IMR-90 (cell line): ENCODE measurements at regions not wholly inside any gene's neighbourhood (a gene's known extent, or its start where the extent isn't known, plus 50 kb on each side); places are given as distances from the start of the nearest gene placed in this dataset.

ENCODE experiments used
- ATAC-seq: fragments of 200-7000 bp; cut with Tn5 transposase; 2 replicates; pipeline ENCODE4 v1.9.1; 2020; ENCODE audit warnings: low read depth, mild to moderate bottlenecking, moderate library complexity
- BruUV-seq: library from RNA; stranded (reverse); fragments of 400-500 nt; replicated peaks from 2 replicates; lab custom pipeline; 2021; lab: Mats Ljungman, UMichigan
- CTCF ChIA-PET: fragments of 300-600 bp; formaldehyde crosslinking; extraction: SDS; loops from one replicate; lab custom pipeline; 2021; ENCODE audit warnings: antibody characterized with exemption; lab: Yijun Ruan, JAX
- POLR2A ChIA-PET: fragments of 300-600 bp; sonication (Branson Sonifier 250); formaldehyde crosslinking; loops from one replicate; lab custom pipeline; 2022; ENCODE audit warnings: antibody characterized with exemption; ENCODE audit not compliant: unreplicated experiment; lab: Charles Lee
- DNase-seq: peaks from one replicate; pipeline ENCODE4 v3.0.0; 2013
- H2AFZ ChIP-seq: replicated peaks from 2 replicates; pipeline ENCODE3; 2013; ENCODE audit warnings: low read length, mild to moderate bottlenecking; ENCODE audit not compliant: poor library complexity
- H2AK5ac ChIP-seq: 2 replicates; pipeline ENCODE4 v1.6.1; 2013; ENCODE audit warnings: low read depth, low read length, inconsistent platforms
- H2AK9ac ChIP-seq: replicated peaks from 2 replicates; pipeline ENCODE3; 2013; ENCODE audit warnings: mild to moderate bottlenecking, low read depth, low read length, moderate library complexity; ENCODE audit not compliant: poor library complexity
- H2BK120ac ChIP-seq: 2 replicates; pipeline ENCODE4 v1.6.1; 2013; ENCODE audit warnings: low read depth, low read length, inconsistent platforms
- H2BK15ac ChIP-seq: 3 replicates; pipeline ENCODE4 v1.6.1; 2013; ENCODE audit warnings: low read depth, low read length, inconsistent platforms
- H2BK20ac ChIP-seq: 2 replicates; pipeline ENCODE4 v1.6.1; 2013; ENCODE audit warnings: low read depth, mild to moderate bottlenecking, inconsistent platforms, low read length, moderate library complexity
- H2BK5ac ChIP-seq: 2 replicates; pipeline ENCODE4 v1.6.1; 2013; ENCODE audit warnings: mild to moderate bottlenecking, low read depth, low read length, inconsistent platforms; ENCODE audit not compliant: poor library complexity, severe bottlenecking
- H3K14ac ChIP-seq: replicated peaks from 2 replicates; pipeline ENCODE4 v1.6.1; 2013; ENCODE audit warnings: low read depth, low read length, inconsistent platforms
- H3K18ac ChIP-seq: 2 replicates; pipeline ENCODE4 v1.6.1; 2013; ENCODE audit warnings: low read depth, low read length, control low read depth
- H3K23ac ChIP-seq: 2 replicates; pipeline ENCODE4 v1.6.1; 2013; ENCODE audit warnings: low read depth, low read length, inconsistent platforms
- H3K27ac ChIP-seq: 2 replicates; pipeline ENCODE4 v1.5.1; 2013; ENCODE audit warnings: mild to moderate bottlenecking, control low read depth, low read length; ENCODE audit not compliant: insufficient read depth
- H3K27me3 ChIP-seq: 2 replicates; pipeline ENCODE4 v1.6.1; 2013; ENCODE audit warnings: low read length; ENCODE audit not compliant: control insufficient read depth, insufficient read depth
- H3K36me3 ChIP-seq: 2 replicates; pipeline ENCODE4 v1.6.1; 2013; ENCODE audit warnings: low read length, mixed read lengths; ENCODE audit not compliant: control insufficient read depth, insufficient read depth
- H3K4ac ChIP-seq: 2 replicates; pipeline ENCODE4 v1.6.1; 2013; ENCODE audit warnings: low read depth, low read length, inconsistent platforms
- H3K4me1 ChIP-seq: 2 replicates; pipeline ENCODE4 v1.6.1; 2013; ENCODE audit warnings: low read length, mixed read lengths; ENCODE audit not compliant: control insufficient read depth, insufficient read depth
- H3K4me2 ChIP-seq: 2 replicates; pipeline ENCODE4 v1.6.1; 2013; ENCODE audit warnings: low read depth, mild to moderate bottlenecking, control low read depth, low read length, moderate library complexity
- H3K4me3 ChIP-seq: 2 replicates; pipeline ENCODE4 v1.5.1; 2013; ENCODE audit warnings: low read depth, mild to moderate bottlenecking, control low read depth, low read length, moderate library complexity; ENCODE audit not compliant: insufficient read depth
- H3K56ac ChIP-seq: 2 replicates; pipeline ENCODE4 v1.6.1; 2013; ENCODE audit warnings: low read length, inconsistent platforms; ENCODE audit not compliant: insufficient read depth; ENCODE audit errors: extremely low read depth
- H3K79me1 ChIP-seq, 2 experiments: 2 replicates each; pipeline ENCODE4 v1.6.1; 2013; ENCODE audit warnings: low read length in 2 of 2, inconsistent platforms in 1 of 2, low read depth in 1 of 2
- H3K9ac ChIP-seq: 2 replicates; pipeline ENCODE4 v1.6.1; 2013; ENCODE audit warnings: low read depth, low read length, control low read depth
- H3K9me1 ChIP-seq: 2 replicates; pipeline ENCODE4 v1.6.1; 2013; ENCODE audit warnings: low read length, inconsistent platforms; ENCODE audit not compliant: insufficient read depth
- H3K9me3 ChIP-seq: 2 replicates; pipeline ENCODE4 v1.6.1; 2013; ENCODE audit warnings: low read length; ENCODE audit not compliant: control insufficient read depth, insufficient read depth
- H4K20me1 ChIP-seq: 2 replicates; pipeline ENCODE4 v1.6.1; 2013; ENCODE audit warnings: low read length, inconsistent platforms; ENCODE audit not compliant: insufficient read depth
- H4K5ac ChIP-seq: 2 replicates; pipeline ENCODE4 v1.6.1; 2013; ENCODE audit warnings: mild to moderate bottlenecking, low read depth, low read length, control low read depth
- H4K8ac ChIP-seq, 2 experiments: 2 replicates each; pipeline ENCODE4 v1.6.1; 2013; ENCODE audit warnings: low read depth in 2 of 2, low read length in 2 of 2, control low read depth in 1 of 2, inconsistent platforms in 1 of 2
- H4K91ac ChIP-seq: 2 replicates; pipeline ENCODE4 v1.6.1; 2013; ENCODE audit warnings: low read depth, low read length, inconsistent platforms; ENCODE audit not compliant: insufficient read depth
- CEBPB ChIP-seq: IDR thresholded peaks from 2 replicates; pipeline ENCODE4 v1.6.1; 2012; ENCODE audit warnings: low read depth, low read length, improper control_type of control experiment
- CHD1 ChIP-seq: IDR thresholded peaks from 2 replicates; pipeline ENCODE4 v1.6.1; 2012; ENCODE audit warnings: low read depth, low read length, improper control_type of control experiment
- FOS ChIP-seq: fragments of 150-350 bp; IDR thresholded peaks from 2 replicates; pipeline ENCODE4 v1.6.1; 2016; ENCODE audit warnings: low read depth, low read length
- MAFK ChIP-seq: IDR thresholded peaks from 2 replicates; pipeline ENCODE4 v1.6.1; 2012; ENCODE audit warnings: low read depth, low read length, improper control_type of control experiment
- MAZ ChIP-seq: IDR thresholded peaks from 2 replicates; pipeline ENCODE4 v1.6.1; 2012; ENCODE audit warnings: low read depth, mild to moderate bottlenecking, low read length, improper control_type of control experiment, moderate library complexity, borderline replicate concordance
- MXI1 ChIP-seq: IDR thresholded peaks from 2 replicates; pipeline ENCODE4 v1.6.1; 2012; ENCODE audit warnings: low read depth, mild to moderate bottlenecking, low read length, moderate library complexity, borderline replicate concordance
- NFE2L2 ChIP-seq: fragments of 150-350 bp; IDR thresholded peaks from 2 replicates; pipeline ENCODE4 v1.6.1; 2016; ENCODE audit warnings: low read depth, mild to moderate bottlenecking, low read length
- POLR2A ChIP-seq: IDR thresholded peaks from 2 replicates; pipeline ENCODE4 v1.6.1; 2012; ENCODE audit warnings: mild to moderate bottlenecking, low read depth, low read length
- RAD21 ChIP-seq: IDR thresholded peaks from 2 replicates; pipeline ENCODE4 v1.6.1; 2012; ENCODE audit warnings: low read length, improper control_type of control experiment
- RFX5 ChIP-seq: IDR thresholded peaks from 2 replicates; pipeline ENCODE4 v1.8.0; 2012; ENCODE audit warnings: low read depth, mild to moderate bottlenecking, low read length, moderate library complexity
- SMC3 ChIP-seq: fragments of 150-350 bp; IDR thresholded peaks from 2 replicates; pipeline ENCODE4 v1.6.1; 2016; ENCODE audit warnings: low read depth, mild to moderate bottlenecking, antibody characterized with exemption, low read length, moderate library complexity
- WGBS, 2 experiments: methylation state at CpG; one replicate each; pipeline versions ENCODE4 v1.1.5 to v1.1.7; 2013; ENCODE audit warnings: missing lambda C conversion rate in 2 of 2; ENCODE audit not compliant: insufficient read length in 1 of 2; ENCODE audit errors: extremely low coverage in 2 of 2; 5-methylcytosine and 5-hydroxymethylcytosine counted together
- dilution Hi-C: fragments of 300-500 bp; cut with HindIII; formaldehyde crosslinking; loops from one replicate; pipeline ENCODE4 v1.14.3; 2018; ENCODE audit warnings: low sequenced_read_pairs; ENCODE audit not compliant: unreplicated experiment
- in situ Hi-C: fragments of 300-500 bp; cut with MboI; formaldehyde crosslinking; loops from 3 replicates; pipeline ENCODE4 v1.14.3; 2019; ENCODE audit warnings: low sequenced_read_pairs, inconsistent platforms, mixed read lengths
- intact Hi-C: fragments of 100-400 bp; cut with micrococcal nuclease; formaldehyde crosslinking; loops from 2 replicates; pipeline ENCODE4 v1.10.0; 2022
- TF ChIP-seq, protein P1 (sequence below): fragments of 150-350 bp; IDR thresholded peaks from 2 replicates; pipeline ENCODE4 v1.6.1; 2016; ENCODE audit warnings: low read depth, mild to moderate bottlenecking, low read length, moderate library complexity, borderline replicate concordance
- TF ChIP-seq, protein P2 (sequence below): conservative IDR thresholded peaks from 2 replicates; pipeline ENCODE4 v1.5.1; 2012; ENCODE audit warnings: mild to moderate bottlenecking, low read depth, low read length, improper control_type of control experiment
- TF ChIP-seq, protein P3 (sequence below): fragments of 150-350 bp; IDR thresholded peaks from 2 replicates; pipeline ENCODE4 v1.6.1; 2017; ENCODE audit warnings: mild to moderate bottlenecking, antibody characterized with exemption, low read length, low read depth

DNA sequence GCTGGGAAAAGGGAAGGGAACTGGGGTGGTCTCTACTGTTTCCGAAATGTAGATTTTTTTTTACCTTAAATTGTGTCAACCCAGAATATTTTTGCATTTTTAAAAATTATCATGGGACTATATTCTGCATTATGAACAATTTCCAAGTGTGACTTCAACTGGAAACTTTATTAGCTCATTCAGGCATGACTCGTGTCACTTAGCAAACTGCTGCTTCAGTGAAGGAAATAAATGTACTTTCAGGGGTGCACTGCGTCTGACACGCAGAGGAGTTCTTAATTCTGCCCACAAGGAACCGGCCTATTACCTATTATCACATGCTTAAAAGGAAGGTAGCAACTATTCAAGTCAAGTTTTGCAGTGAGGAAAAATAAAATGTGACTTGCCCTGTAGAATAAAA, 291.3 kb upstream of the PRDM1 start:
- Histone ChIP-seq H4K5ac (no peak overlapping the region), H3K9me3 (no peaks in the 10 kb centered on the region), H2AFZ (no peak overlapping the region), H3K23ac (no peak overlapping the region), H4K91ac (no peak overlapping the region; the same call in 1 of the 2 replicates), H3K18ac (no peak overlapping the region), H2BK5ac (no peak overlapping the region), H3K4ac (no peak overlapping the region), H3K4me1 (peaks cover 11% of the 10 kb centered on the region), H3K9me1 (peaks cover 11% of the 10 kb centered on the region), H3K79me1 (no peaks in the 10 kb centered on the region), H3K56ac (no peak overlapping the region), H2AK5ac (no peak overlapping the region), H2BK15ac (no peak overlapping the region), H2BK20ac (no peak overlapping the region), H2BK120ac (no peak overlapping the region), H3K27me3 (no peaks in the 10 kb centered on the region), H3K9ac (no peak overlapping the region), H3K36me3 (no peaks in the 10 kb centered on the region), H4K20me1 (no peaks in the 10 kb centered on the region), H3K14ac (no peak overlapping the region), H4K8ac (no peak overlapping the region), H3K4me3 (no peak overlapping the region), H2AK9ac (no peak overlapping the region), H3K4me2 (no peak overlapping the region), H3K27ac (no peak overlapping the region)
- no TSS peak for BruUV-seq
- TF ChIP-seq SMC3: no peak
- no peak for TF ChIP-seq MAZ
- no peak for TF ChIP-seq POLR2A
- TF ChIP-seq MAFK: no peak
- TF ChIP-seq CHD1: no peak
- TF ChIP-seq, protein P1, sequence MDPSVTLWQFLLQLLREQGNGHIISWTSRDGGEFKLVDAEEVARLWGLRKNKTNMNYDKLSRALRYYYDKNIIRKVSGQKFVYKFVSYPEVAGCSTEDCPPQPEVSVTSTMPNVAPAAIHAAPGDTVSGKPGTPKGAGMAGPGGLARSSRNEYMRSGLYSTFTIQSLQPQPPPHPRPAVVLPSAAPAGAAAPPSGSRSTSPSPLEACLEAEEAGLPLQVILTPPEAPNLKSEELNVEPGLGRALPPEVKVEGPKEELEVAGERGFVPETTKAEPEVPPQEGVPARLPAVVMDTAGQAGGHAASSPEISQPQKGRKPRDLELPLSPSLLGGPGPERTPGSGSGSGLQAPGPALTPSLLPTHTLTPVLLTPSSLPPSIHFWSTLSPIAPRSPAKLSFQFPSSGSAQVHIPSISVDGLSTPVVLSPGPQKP: no peak
- no peak for TF ChIP-seq NFE2L2
- TF ChIP-seq, protein P2, sequence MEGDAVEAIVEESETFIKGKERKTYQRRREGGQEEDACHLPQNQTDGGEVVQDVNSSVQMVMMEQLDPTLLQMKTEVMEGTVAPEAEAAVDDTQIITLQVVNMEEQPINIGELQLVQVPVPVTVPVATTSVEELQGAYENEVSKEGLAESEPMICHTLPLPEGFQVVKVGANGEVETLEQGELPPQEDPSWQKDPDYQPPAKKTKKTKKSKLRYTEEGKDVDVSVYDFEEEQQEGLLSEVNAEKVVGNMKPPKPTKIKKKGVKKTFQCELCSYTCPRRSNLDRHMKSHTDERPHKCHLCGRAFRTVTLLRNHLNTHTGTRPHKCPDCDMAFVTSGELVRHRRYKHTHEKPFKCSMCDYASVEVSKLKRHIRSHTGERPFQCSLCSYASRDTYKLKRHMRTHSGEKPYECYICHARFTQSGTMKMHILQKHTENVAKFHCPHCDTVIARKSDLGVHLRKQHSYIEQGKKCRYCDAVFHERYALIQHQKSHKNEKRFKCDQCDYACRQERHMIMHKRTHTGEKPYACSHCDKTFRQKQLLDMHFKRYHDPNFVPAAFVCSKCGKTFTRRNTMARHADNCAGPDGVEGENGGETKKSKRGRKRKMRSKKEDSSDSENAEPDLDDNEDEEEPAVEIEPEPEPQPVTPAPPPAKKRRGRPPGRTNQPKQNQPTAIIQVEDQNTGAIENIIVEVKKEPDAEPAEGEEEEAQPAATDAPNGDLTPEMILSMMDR: no peak
- no peak for TF ChIP-seq FOS
- TF ChIP-seq CEBPB: no peak
- no peak for TF ChIP-seq MXI1
- TF ChIP-seq, protein P3, sequence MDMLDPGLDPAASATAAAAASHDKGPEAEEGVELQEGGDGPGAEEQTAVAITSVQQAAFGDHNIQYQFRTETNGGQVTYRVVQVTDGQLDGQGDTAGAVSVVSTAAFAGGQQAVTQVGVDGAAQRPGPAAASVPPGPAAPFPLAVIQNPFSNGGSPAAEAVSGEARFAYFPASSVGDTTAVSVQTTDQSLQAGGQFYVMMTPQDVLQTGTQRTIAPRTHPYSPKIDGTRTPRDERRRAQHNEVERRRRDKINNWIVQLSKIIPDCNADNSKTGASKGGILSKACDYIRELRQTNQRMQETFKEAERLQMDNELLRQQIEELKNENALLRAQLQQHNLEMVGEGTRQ: no peak
- TF ChIP-seq RAD21: no peak
- TF ChIP-seq RFX5: no peak
- no CpG with 5 or more reads among the region's 5 CpGs for WGBS, 2 experiments
- dilution Hi-C loops: no loop called here
- POLR2A ChIA-PET: no interaction called here
- ATAC-seq (no peak), DNase-seq (no peak)
- intact Hi-C loops: loop anchor here (5.0 to 10.0 kb wide), 2 partner anchors 197 to 290 kb away; partner anchors contain the start of gene PRDM1
- in situ Hi-C loops: no loop called here
- CTCF ChIA-PET: interaction anchor here (0.7 kb wide), 1 partner anchor 37 kb away, joined by 3 read pairs; no protein-coding TSS in a partner anchor
